NCI-H2171 (cell line): ENCODE measurements at regions not wholly inside any gene's neighbourhood (a gene's known extent, or its start where the extent isn't known, plus 50 kb on each side); places are given as distances from the start of the nearest gene placed in this dataset.
A peak's percentile ranks its signal among the peaks of the same experiment; 100 is the strongest.
"Not testable (repeated sequence)": the region's sequence is repeated elsewhere in the genome, so short reads cannot be mapped to it uniquely, and the experiment has no call there.

Experiments used
- DNase-seq: peaks from one replicate; lab custom pipeline; 2025; lab: John Stamatoyannopoulos, UW

DNA sequence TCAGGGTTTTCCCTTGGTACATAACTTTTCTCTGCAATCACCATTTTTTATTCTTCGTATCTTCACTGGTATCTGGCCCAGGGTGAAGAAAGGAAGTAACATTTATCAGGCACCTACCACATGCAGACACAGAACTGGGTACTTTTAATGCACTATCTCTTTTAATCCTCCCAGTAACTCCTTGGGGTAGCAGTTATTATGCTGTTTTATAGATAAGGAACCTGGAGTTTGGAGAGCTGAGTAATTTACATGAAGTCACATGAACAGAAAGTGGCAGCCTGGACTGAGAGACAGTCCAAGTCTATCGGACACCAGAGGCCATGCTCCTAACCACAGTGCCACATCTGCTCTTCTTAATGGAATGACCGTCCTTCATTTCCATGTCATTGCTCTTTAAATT, 117.1 kb upstream of the PODXL start:
- DNase-seq = no peak

DNA sequence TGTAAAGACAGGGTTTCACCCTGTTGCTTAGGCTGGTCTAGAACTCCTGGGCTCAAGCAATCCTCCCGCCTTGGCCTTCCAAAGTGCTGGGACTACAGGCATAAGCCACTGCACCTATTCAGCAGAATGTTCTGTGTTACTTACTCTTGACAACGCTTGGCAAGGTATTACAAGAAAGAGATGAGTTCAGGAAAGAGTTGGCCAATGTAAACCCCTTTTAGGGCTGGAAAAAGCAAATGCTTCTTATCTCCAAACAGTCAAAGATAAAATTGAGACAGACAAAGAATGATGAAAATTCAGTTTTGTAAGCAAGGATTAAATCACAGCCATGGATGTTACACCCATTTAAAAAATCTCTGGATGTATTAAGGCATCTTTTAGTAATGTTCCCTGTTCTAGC, 114.0 kb upstream of the PODXL start:
- DNase-seq = no peak

- no peak for DNase-seq
Measured at GRCh38 chr7:131667699-131668098, 111.3 kb upstream of the PODXL start.

GRCh38 chr7:131665021-131665420, 108.6 kb upstream of the PODXL start:
- no peak for DNase-seq

- DNase-seq = no peak
Measured at GRCh38 chr7:131664570-131664969, 108.1 kb upstream of the PODXL start.

GRCh38 chr7:131662301-131662873, 106.0 kb upstream of the PODXL start:
- not testable (repeated sequence) for DNase-seq

GRCh38 chr7:131657881-131658280, 101.5 kb upstream of the PODXL start:
- DNase-seq = no peak

DNA sequence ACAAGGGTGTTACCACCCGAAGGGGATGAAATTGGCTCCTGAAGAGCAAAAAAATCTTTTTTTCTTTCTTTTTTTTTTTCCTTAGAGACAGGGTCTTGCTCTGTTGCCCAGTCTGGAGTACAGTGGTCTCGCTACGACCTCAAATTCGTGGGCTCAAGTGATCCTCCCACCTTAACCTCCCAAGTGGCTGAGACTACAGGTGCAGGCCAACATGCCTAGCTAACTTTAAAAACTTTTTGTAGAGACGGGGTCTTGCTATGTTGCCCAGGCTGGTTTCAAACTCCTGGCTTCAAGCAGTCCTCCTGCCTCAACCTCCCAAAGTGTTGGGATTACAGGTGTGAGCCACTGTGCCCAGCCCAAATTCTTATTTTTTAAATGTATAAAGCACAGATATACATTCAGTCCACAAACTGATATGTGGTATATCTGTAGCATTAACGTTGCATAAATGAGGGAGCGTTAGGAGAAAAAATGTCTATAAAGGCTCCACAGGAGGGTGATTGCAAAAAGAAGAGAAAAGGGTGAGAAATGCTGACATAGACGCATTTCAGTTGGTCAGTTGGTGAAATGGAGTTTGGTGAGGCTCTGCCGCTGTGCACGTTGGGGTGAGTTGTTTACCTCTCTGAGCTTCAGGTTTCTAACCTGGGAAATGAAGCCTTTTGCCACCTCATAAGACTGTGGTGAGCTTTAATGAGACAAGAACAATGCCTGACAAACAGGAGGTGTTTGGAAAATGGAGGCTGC, 100.7 kb upstream of the PODXL start:
- DNase-seq = no peak

DNA sequence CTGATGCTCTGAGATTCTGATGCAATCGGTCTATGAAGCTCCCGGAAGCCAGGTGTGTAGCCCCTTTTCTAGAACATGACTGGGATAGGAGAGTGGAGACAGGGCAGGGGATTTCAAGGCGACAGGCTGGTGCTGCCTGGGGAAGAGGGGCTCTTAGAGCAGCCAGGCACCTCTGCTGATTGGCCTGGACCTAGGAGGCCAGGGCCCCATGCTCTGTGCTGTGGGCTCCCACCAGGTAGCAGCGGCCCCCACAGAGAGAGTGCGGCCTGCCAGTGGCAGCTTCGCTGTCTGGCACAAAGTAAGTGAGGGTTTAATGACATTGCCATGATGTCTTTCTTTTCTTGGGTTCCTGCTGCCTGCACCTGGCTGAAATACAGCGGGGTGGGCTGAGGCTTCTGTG, 99.4 kb upstream of the PODXL start:
- DNase-seq = no peak

DNA sequence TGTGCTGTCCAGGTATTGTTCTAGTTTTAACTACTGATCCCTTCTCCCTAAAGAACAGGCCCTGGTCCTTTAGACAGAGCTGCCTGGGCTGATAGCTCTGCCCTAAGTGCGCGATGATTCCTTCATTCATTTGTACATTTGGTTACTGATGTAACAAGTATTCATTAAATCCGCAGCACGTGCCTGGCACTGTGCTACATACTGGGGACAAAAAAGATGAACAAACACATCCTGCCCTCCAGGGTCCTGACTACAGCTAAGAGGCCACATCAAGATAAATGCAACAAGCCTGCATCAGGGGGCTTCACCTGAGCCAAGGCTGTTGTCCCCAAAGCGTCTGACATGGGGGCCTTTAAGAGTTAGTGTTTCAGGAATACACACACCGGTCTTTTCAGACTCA, 99.0 kb upstream of the PODXL start:
- no peak for DNase-seq

DNA sequence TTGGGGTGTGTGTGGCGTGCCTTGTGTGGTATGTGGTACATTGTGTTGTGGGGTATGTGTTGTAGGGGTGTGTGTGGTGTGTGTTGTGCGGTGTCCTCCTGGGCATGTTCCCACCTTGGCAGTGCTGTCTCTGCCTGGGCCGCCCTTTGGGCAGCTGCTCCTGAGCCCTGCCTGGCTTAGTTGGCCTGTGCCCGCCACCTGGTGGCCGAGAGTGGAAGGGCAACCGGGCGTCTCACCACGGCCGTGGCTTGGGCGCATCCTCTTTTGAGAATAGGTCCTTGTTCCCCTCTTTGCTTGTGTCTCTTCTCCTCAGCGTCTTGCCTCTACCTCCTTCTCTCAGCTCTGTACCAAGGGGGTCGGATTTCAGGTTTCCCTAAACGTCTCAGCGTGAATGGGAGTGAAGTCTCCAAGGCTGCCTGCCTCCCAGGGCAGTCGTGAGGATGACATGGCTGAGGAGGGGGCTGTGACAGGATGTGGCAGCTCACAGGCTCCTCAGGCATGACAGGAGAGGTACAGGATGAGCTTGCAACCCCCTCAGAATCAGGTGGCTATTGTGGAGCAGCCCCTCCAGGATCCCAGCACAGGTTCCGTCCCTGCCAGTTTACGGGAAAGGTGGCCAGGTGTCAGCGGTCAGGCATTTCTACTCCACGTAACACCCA, 98.4 kb upstream of the PODXL start:
- peak; percentile 73 for DNase-seq

DNA sequence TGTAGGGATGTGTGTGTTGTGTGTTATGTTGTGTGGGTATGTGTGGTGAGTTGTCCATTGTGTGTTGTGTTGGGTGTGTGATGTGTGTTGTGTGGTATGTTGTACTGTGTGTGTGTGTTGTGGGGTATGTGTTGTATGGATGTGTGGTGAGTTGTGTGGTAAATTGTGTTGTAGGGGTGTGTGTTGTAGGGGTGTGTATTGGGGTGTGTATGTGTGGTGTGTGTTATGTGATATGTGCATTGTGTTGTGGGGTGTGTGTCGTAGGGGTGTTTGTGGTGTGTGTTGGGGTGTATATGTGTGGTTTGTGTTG, 97.8 kb upstream of the PODXL start:
- no peak for DNase-seq

DNA sequence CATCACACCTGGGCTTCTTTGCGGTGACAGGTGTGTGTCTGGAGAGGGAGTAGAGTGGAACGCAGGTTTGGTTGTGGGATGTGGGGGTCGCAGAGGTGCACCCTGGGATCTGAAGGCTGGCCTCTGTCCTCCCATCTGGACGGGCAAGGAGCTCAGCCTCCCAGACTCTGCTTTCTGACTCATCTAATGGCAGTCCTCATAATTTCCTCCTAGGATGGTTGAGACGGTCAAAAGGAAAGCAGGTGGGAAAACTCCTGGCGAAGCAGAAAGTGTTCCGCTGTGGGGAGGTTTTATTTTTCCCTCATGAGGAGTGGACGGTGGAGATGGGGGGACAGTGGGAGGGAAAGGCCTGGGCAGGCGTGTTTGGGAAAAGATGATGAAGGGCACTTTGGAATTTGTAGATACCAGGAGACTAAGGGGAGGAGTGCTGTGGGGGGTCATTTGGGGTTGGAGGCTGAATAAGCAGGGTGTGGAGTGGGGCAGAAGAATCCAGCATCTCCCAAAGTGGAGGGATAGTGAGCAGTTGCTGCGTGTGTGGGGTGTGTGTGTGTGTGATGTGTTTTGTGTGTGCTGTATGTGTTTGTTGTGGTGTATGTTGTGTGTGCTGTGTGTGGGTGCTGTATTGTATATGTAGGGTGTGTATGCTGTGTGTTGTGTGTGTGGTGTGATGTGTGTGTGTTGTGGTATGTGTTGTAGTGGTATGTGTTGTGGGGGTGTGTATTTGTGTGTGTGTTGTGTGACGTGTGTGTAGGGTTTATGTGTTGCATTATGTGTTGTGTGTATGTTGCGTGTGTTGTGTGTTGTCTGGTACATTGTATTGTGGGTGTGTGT, 97.2 kb upstream of the PODXL start:
- no peak for DNase-seq

- DNase-seq = no peak
Measured at GRCh38 chr7:131652934-131653333, 96.5 kb upstream of the PODXL start.

DNA sequence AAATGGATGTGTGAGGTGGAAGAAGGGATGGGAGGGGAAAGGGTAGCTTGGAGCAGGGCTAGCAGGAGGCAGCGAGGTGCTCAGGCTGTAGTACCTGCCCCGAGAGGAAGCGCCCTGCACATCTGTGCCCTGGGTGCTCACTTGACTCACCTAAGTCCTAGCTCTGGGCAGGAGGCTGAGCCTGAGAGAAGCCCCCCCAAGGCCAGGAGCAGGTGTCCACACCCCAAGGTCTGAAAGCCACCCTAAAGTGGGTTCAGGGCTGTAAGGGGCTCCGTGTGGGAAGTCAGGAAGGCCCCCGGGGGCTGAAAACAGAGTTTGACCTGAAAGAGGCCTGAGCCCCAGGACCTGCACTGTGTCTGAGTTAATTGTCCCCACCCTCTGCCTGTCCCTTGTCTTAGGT, 95.8 kb upstream of the PODXL start:
- no peak for DNase-seq

- DNase-seq = no peak
Measured at GRCh38 chr7:131649879-131650278, 93.5 kb upstream of the PODXL start.

DNA sequence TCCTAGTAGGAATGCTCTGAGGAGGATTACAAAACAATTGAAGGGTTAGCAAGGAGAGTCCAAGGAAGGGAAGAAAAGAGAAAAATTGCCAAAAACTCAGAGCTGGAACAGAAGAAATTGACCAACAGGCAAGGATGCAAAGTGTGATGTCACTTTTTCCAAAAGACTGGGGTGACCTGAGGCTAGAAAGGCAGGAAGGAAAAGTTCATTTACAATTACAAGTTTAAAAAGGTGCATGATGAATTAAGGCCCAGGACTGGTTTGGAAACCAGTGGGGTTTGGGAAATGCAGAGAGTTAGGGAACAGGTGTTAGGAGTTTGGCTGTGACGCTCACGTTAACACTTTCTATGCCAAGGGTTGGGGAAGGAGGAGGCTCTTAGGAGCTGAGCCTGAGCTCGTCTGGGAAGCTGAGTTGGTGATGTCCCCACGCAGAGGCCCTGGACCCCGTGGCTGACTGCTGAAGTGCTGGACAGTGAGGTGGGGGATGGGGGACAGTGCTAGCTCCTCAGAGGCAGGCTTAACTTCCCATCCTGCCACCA, 92.6 kb upstream of the PODXL start:
- no peak for DNase-seq

DNA sequence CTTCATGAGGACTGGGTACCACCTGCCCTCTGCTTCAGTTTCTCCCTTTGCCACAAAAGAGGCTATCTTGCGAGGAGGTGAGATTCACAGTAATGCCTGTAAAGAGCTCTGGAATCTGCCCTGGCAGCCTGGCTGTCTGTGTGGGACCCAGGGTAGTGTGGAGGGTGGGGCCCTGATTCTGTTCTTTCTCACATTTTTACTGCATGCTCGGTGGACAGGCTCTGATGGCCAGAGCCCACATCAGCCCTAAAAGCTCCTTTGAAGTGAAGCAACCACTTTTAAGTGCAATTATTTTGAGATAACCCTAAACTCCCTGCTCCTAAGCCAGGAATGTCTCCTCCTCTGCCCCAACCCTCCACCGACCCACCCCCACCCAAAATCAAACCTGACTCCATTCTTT, 92.1 kb upstream of the PODXL start:
- DNase-seq = no peak

- DNase-seq = no peak
Measured at GRCh38 chr7:131646203-131646602, 89.8 kb upstream of the PODXL start.

DNA sequence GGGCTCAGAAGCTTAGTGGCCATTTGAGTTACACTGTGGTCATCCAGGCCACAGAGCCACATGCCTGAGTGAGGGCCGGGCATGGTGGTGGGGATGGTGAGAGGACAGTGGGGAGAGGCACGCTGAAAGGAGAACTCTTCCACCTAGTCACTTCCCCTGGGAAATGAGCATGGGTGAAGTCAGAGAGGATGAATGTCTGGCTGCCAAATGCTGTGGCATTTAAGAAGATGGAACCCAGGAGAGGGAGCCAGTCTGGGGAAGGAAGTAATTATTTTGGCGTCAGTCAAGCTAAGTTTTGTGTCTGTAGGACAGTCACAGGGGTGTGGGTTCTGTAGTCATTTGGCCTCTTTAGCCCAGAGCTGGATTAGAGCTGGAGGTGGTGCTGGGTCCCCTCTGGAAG, 86.0 kb upstream of the PODXL start:
- no peak for DNase-seq

GRCh38 chr7:131640686-131641085, 84.3 kb upstream of the PODXL start:
- no peak for DNase-seq

DNA sequence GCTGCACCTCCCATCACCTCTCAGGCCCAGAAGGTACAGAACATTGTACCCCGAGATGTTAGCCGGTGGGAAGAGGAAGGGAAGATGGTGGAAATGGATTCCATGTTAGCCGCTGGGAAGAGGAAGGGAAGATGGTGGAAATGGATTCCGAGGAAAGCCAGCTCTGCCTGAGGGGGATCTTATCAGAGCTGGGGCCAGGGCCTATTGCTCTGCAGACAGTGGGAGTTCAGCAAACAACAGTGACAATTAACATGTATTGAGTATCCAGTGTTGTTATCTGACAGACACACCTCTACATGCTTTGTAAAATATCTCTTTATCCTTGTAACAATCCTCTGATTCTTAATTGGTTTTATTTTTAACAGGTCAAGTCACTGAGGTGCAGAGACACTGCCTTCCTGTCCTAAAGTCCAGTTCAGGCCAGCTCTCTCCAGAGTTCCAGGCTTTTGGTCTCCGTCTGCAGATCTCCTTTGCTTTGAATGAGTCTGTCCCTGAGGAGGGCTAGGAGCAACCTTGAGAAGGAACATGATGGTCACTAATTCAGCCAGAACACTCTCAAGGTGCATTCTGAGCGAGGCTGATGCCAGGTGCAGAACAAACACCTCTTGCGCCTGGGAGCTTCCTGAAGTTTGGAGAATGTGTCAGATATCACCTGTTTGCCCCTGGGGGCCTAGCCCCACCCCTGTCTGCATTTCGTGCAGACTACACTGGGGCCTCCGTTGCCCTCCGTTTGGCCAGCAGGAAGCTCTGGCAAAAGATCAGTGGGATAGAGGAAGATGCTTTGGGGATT, 82.4 kb upstream of the PODXL start:
- no peak for DNase-seq
